Stimulated activated CD4-positive, alpha-beta T cell treated with anti-CD3 and anti-CD28 coated beads, Interleukin-4, amount 100 ng/mL, for 1 hour (primary cell): ENCODE measurements at regions not wholly inside any gene's neighbourhood (a gene's known extent, or its start where the extent isn't known, plus 50 kb on each side); places are given as distances from the start of the nearest gene placed in this dataset.
"Not testable (repeated sequence)": the region's sequence is repeated elsewhere in the genome, so short reads cannot be mapped to it uniquely, and the experiment has no call there.

ENCODE experiments used
- DNase-seq: peaks from one replicate; pipeline ENCODE4 v3.0.0-alpha.2; 2020

DNA sequence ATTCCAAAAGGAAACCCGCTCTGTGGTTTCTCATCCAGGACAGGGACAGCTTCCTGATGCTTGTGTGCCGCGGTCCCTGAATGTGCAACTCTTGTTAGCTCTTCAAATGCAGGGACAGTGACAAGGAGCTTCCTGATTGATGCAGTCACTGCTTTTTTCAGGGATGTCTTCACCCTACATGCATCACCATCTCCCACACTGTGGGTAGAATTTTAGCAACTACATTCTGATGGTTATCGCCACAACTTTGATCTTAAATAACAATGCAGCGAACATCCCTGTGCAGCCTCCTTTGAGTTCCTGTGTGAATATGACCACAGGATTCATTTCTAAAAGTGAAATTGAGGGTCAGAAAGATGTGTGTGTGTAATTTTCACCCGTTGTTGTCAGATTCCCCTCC, 115.0 kb downstream of the GGTLC2 start:
- DNase-seq: no peak

DNA sequence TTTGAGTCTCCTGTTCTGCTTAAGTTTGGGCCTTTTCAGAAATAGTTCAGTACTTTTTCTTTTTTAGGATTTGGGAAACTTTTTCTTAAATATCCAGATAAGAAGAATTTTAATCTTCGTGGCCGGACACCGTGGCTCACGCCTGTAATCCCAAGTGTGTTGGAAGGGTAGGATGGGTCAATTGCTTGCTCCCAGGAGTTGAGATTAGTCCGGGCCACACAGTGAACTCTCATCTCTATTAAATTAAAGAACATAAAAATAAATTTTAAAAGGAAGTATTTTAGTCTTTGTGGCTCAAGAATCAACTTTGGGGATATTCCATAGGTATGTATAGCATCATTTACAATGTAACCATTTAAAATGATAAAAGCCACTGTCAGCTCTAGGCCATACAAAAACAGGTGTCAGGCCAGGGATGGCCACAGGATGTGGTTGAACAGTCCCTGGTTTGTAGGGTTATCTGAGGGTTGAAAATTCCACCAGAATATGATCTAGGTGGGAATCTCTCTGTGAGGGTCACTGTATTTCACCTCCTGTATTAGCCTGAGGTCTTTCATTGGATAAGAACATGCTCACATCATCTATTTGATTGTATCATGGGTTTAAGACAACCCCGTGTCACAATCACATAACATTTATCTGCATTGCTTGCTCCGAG, 115.6 kb downstream of the GGTLC2 start:
- no peak for DNase-seq

DNA sequence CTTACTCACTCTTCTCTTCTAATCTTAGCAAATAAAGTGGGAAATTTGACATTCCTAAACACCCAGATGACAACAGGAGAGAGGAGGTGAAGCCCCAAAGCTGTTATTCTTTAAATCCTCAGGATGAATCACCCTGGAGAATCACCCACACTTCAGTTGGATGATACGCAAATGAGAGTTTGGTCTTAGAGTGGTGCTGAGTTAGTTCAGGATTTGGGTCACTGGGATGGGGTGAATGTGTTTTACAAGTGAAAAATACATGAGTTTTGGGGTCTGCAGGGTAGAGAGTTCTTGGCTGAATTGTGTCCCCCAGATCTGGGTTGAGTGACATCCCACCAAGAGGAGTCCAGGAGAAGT, 117.2 kb downstream of the GGTLC2 start:
- DNase-seq: no peak

DNA sequence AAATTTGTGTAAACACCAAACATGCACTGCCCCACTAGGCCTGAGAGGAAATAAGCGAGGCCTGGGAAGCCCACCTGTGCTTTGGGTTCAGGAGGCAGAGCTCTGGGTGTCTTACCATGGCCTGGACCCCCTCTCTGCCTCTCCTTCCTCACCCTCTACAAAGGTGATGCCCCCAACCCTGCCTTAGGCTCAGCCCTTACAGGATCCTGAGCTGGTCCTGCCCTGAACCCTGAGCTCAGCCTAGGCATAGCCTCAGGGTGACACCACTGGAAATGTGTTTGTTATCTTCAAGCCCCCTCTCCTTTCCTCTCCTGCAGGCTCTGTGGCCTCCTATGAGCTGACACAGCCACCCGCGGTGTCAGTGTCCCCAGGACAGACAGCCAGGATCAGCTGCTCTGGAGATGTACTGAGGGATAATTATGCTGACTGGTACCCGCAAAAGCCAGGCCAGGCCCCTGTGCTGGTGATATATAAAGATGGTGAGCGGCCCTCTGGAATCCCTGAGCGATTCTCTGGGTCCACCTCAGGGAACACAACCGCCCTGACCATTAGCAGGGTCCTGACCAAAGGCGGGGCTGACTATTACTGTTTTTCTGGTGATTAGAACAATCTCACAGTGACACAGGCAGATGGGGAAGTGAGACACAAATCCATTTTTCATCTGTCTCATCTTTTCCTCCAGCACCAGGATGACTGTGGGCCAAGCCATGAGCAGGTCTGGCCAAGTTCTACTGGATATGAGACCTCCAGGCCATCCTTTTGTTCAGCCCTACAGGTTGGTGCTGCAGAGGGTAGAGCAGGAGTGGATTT, 117.8 kb downstream of the GGTLC2 start:
- DNase-seq: no peak

DNA sequence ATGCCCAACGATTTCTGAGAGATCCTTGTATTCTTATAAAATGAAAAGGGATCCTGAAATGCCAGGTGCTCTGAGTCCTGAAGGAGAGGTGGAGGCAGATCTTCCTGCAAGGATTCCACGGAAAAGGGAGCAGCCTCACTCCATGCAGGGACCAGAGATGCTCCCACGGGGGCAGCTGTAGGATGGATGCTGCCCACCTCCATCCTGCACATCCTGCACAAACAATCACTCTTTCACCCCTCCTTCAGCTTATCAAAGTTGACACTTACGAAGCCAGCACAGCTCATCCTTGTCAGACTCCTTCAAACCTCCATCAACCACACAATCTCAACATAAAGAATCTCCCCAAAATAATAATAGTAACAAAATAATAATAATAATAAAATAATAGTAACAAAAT, 119.1 kb downstream of the GGTLC2 start:
- no peak for DNase-seq

DNA sequence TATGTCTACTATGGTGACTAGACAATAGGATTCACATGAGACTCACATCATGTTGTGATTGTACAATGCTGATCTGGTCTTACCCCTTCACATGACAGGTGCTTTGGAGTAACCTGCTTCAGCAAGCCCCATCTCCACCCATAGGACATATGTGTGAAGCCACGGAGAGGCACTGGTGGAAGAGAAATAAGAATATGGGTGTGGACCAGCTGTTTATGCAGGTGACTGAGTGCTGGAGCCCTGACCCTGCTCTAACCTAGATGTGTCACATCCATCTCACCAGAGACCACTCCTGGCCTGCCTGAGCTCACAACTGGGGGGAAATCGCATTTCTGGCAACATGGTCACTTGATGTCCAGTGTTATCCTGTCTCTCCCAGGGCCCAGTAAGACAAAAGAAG, 119.7 kb downstream of the GGTLC2 start:
- no peak for DNase-seq

DNA sequence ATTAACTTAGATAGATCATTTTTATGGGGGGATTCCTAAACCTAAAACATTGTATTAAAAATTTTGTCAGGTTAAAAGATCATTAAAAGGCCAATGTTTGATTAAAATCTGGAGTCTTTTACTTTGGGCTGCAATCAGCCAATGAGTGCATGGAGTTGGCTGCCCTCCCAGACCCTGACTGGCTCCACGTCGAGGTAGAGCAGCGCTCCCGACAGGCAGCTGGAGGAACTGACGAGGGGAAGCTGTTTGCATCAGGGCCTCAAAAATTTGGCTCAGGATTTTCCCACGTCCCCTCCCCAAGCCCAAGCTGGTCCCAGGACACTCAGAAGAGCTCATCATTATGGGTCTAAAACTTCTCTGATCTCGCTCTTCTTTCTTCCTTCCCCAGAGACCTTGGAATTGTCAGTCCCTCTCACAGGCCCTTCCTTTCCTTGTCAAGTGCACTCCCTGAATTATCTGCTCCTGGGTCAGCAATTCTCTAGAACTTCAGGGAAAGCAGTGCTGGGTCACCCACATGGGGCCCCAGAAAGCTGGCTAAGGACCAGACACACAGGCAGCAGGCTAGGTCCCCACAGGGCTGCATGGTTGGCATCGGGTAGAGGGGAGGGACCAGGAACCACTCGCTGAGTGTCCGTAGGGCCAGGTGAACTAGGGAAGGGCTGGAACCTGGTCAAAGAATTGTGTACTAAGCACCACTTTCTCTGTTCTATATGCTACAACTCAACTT, 119.6 kb upstream of the IGLL5 start:
- DNase-seq: no peak

DNA sequence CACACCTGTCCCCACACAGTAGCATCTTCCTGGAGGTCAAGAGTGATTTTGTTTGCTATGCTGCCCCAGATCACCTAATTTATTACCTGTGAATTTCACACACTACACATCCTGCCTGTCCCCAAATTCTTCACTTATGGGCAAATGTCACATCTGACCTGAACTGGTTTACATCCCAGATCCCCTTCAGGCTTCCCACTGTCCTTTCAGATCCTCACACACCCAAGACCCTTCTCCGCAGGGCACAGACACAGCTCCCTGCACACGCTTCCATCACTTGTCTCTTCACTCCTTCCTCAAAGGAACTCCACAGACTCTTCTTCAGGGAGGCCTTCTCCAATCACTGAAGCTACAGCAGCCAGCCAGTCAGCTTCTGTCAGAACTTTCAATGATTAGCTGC, 118.7 kb upstream of the IGLL5 start:
- no peak for DNase-seq

DNA sequence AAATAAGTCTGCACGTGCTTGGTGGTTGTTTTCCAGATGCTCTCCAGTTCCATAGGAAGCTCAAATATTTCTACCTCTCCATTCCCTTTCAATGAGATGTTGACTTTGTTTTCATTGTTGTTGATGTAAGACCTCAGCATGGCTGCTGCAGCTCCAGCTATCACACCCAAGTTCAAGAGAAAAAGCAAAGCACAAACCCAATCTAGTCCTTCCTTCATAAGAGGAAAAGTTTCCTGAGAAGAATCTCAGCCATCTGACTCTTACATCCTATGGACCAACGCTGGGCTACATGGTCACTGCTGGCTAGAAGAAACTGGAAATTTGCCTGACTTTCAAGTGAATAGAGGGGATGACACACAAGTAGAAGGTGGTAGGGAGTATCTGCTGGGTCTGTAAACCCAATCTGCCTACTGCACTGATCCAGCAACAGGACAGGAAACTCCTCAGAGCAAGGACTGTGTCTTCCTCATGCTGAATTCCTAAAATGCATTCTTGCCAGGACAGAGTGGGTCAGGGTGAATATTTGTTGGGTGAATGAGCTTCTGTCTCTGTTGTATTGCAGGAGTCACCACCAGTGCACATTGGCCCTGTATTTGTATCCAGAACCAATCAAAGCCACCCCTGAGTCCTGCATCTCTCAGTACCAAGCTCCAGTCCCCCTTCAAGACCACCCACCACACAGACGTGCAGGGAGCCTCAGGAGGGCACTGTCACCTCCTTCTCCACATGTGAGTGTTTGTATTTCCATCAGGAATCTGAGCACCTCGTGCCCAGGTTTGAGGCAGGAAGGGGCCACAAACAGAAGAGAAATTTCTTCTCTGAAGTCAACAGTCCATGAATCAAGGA, 118.0 kb upstream of the IGLL5 start:
- DNase-seq: no peak

DNA sequence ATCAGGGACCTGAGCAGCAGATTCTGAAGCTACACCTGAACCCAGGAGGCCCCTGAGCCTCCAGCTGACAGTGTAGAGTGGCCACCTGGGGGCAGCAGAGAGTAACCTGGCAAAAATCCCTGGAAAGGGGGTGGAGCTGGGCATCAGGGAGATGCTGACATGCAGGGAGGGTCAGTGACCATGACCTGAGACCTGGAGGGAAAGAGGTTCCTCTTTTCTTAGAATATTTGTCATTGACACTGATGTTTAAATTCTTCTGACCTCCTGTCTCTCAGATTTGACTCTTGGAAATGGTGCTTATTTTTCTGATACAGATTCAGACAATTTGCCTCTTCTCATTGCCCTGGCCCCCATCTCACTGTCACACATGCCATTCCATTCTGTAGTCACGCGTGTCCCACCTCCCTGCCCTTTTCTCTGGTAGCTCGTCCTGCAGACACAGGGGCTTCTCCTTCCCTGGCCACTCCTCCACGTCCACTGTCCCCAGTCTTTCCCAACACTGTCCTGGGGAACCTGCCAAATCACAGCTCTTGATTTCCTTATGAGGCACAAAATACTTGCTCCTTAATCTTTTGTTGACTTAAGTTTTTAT, 117.2 kb upstream of the IGLL5 start:
- peak; percentile 44 for DNase-seq

DNA sequence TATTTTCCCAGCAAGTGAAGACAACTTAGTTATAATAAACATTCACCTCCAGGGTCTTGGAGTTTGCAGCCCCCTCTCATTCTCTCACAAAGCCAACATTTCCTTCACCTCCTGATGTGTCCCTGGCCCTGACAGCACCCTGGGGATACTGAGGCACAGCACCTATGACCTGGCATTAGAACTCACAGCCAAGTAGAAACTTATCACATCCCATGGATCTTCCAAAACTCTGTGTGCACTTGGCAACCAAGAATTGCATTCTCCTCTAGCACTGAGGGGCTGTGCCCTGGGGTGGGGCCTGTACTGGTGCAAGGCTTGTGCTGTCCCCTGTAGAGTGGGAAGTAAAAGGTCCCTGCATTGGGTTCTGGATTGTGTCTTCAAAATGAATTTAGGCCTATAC, 116.7 kb upstream of the IGLL5 start:
- no peak for DNase-seq

DNA sequence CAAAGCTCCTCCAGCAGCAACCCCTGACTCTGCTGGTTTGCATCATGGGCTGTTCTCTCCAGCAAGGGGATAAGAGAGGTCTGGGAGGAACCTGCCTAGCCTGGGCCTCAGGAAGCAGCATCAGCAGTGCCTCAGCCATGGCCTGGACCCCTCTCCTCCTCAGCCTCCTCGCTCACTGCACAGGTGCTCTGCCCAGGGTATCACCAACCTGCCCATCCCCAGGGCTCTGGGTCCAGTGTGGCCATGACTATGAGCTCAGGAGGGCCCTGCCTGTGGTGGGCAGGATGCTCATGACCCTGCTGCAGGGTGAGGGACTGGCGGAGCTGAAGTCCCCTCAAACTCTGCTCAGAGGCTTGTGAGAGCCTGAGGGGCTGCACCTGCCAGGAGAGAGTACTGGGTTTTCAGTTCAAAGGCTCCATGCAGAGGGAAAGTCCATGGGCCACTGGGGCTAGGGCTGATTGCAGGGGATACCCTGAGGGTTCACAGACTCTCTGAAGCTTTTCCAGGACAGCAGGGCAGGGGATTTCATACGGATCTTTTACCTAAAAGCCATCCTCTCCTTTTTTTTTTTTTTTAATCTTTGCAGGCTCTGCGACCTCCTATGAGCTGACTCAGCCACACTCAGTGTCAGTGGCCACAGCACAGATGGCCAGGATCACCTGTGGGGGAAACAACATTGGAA, 115.8 kb upstream of the IGLL5 start:
- no peak for DNase-seq

DNA sequence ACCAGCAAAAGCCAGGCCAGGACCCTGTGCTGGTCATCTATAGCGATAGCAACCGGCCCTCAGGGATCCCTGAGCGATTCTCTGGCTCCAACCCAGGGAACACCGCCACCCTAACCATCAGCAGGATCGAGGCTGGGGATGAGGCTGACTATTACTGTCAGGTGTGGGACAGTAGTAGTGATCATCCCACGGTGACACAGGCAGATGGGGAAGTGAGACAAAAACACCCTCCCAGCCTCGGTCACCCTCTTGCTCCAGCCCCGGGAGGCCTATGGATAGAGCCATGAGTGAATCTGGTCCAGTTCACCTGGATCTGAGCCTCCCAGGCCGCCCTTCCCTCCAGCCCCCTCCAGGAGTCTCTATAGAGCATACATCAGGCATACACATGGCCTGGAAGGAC, 115.2 kb upstream of the IGLL5 start:
- DNase-seq: no peak

DNA sequence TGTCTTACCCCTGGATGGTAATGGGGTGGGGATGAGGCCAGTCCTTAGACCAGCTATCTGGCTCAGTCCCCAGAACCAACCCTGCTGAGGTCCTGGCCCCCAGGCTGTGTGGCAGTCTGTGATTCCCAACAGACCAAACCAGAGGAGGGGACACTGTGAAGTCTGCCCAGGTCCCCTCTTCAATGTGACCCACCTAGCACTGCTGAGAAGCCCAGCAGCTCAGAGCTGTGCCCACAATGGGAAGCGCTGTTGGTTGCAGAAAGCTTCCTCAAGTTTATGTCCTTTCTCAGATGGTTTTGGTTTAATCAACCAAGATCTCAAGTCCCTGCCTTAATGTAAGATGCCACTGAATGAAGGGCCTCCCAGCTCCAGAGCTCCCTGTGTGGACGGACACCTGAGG, 114.7 kb upstream of the IGLL5 start:
- no peak for DNase-seq

DNA sequence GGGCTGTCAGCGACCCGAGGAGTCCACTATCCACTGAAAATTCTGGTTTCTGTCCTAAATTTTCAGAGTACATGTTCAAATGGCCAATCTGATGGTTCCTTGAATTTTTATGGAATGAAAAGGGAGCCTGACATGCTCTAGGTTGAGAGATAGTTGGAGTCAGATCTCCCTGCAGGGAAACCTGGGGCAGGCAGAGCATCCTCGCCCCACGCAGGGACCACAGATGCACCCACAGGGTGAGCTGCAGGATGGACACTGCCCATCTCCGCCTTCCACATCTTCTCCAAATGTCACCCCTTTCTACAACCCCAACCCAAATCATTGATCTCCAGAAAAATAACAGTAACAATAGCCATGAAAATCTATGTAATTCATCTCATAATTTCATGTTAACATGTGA, 114.2 kb upstream of the IGLL5 start:
- DNase-seq: no peak

DNA sequence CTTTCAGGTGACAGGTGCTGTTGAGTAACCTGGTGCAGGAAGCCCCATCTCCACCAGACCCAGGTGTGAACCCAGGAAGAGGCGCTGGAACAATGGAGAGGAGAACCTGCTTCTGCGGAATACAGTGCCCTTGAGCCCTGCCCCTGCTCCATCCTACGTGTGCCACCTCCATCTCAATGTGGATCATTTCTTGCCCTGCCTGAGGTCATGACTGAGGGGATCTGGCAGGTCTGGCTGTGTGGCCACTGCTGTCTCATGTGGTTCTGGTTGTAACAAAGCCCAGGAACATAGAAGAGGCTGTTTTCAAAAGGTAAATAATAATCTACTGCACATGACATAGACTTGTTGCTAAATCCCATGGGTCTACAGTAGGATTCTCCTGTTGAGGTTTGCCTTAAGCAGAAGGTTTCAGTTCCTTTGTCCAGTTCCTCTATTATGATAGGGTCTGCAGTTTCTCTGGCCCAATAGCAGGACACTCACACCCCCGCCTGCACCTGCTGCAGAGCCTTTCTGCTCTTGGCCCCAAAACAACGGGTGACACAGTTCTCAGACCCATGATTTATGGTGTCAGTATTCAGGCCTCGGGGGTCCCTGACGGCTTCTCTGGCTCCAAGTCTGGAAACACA, 113.5 kb upstream of the IGLL5 start:
- no peak for DNase-seq

DNA sequence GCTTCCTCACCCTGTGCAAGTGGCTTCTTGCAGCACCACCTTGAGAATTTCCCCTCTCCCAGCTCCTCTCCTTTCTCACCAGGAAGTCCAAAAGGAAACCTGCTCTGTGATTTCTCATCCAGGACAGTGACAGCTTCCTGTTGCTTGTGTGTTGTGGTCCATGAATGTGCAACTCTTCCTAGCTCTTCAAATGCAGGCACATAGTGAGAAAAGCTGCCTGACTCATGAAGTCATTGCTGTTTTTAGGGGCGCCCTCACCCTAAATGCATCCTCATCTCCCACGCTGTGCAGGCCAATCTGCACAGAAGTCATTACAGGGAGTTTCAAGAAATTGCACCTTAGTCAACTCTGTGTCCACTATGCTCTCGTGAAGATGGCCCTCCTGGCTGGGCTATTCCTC, 112.9 kb upstream of the IGLL5 start:
- not testable (repeated sequence) for DNase-seq

DNA sequence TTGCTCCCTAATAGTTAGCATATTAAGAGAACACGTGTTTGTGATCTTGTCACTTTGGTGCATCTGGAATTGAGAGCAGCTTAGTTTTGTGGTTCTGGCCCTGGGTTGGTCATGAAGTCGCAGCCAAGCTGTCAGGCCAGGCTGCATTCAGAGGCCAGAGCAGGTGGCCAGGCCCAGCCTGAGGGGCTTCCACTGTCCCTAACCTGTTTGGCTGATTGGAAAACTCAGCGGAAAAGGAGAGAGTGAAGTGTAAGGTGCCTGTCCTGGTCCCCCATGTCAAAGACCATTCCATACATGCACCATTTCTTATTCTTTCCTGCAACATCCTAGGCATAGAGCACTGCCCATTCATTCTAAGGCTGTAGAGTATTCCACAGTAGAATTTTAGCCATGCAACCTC, 111.5 kb upstream of the IGLL5 start:
- no peak for DNase-seq

DNA sequence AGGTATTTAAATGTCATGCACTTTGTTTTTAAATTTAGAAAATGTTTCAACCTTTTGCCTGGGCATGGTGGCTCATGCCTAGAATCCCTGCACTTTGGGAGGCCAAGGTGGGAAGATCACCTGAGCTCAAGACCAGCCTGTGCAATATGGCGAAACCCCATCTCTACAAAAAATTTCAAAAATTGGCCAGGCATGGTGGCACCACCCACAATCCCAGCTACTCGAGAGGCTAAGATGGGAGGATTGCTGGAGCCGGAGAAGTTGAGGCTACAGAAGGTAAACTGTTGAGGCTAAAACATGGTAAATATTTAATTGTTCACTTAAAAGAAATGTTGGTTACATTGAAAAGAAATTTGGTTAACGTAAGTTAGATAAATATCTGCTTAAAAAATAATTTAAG, 108.4 kb upstream of the IGLL5 start:
- DNase-seq: no peak

DNA sequence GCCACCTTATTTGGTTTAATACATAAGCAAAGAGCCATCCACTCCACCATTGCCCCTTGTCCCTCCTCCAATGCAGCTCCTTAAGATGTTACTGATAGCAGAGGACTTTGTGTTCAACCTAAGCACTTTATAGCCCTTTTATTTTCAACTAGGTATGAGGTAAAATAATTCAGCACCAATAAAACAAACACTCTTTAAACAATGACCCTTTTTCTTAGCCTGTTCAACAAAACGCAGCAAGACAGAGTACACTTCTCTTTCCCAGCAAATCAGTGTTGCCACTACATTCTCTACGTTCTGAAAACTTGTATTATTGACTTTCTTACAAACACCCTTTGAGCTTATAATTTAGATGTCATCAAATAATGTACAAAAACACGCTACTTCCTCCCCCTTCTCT, 104.0 kb upstream of the IGLL5 start:
- no peak for DNase-seq

DNA sequence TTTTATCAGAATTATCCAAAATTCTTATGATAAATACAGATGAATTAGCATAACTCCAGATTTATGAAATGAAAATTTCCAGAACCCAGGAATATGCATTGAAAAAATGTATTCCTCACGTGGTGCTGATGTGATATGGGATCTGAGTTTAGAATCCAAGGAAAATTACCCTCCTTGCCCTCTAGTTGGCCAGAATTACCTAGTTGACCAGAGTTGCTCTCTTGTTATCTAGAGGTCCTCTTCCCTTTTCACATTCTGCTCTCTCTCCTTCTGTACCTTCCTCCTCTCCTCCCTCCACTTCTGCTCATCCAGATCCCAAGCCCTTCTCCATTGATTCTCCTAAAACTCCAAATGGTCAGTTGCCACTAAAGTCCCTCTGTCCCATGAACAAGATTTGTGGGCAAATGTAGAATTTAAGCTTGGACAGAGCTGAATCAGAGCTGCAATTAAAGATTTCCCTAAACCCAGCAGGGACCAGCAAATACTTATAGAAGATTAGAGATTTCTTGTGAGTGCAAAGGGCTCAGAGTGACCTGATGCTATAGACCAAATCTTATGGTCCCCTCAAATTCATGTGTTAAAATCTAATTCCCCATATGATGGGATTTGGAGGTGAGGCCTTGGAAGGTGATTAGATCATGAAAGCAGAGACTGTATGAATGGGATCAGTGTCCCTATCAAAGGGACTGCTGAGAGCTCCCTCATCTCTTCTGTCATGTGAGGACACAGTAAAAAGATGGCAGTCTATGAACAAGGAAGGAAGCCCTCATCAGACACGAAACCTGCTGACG, 103.2 kb upstream of the IGLL5 start:
- DNase-seq: no peak
